ENCODE measurements at regions not wholly inside any gene's neighbourhood (a gene's known extent, or its start where the extent isn't known, plus 50 kb on each side); places are given as distances from the start of the nearest gene placed in this dataset.

GRCh38 chr21:38631206-38631605 is 132.9 kb upstream of the ERG start:
- TF ChIP-seq POLR2A (IDR thresholded peaks at IDR 0.05; ENCODE audit: low read length), result no peak
- TF ChIP-seq GATA1 (IDR thresholded peaks at IDR 0.05; ENCODE audit: low read depth, low read length), result no peak
